Osteocyte (in vitro differentiated cells): ENCODE measurements at regions not wholly inside any gene's neighbourhood (a gene's known extent, or its start where the extent isn't known, plus 50 kb on each side); places are given as distances from the start of the nearest gene placed in this dataset.

Source experiments
- DNase-seq: peaks from one replicate; pipeline ENCODE4 v3.0.0; 2021; ENCODE audit warnings: mixed read lengths; ENCODE audit not compliant: unreplicated experiment; ENCODE audit errors: extremely low spot score
- H3K27ac Mint-ChIP-seq: one replicate; pipeline ENCODE4 v1.8.0; 2021; ENCODE audit warnings: mild to moderate bottlenecking, mixed read lengths; ENCODE audit not compliant: unreplicated experiment
- H3K27me3 Mint-ChIP-seq: one replicate; pipeline ENCODE4 v1.8.0; 2021; ENCODE audit warnings: mixed read lengths; ENCODE audit not compliant: unreplicated experiment
- H3K36me3 Mint-ChIP-seq: one replicate; pipeline ENCODE4 v1.8.0; 2021; ENCODE audit warnings: mixed read lengths; ENCODE audit not compliant: unreplicated experiment
- H3K4me1 Mint-ChIP-seq: one replicate; pipeline ENCODE4 v1.8.0; 2021; ENCODE audit warnings: mixed read lengths; ENCODE audit not compliant: unreplicated experiment
- H3K4me3 Mint-ChIP-seq: one replicate; pipeline ENCODE4 v1.8.0; 2021; ENCODE audit warnings: mild to moderate bottlenecking, moderate library complexity, mixed read lengths; ENCODE audit not compliant: unreplicated experiment
- H3K9me3 Mint-ChIP-seq: one replicate; pipeline ENCODE4 v1.8.0; 2021; ENCODE audit warnings: mixed read lengths; ENCODE audit not compliant: unreplicated experiment
- TF ChIP-seq, protein P1 (sequence below): fragments of 200-600 bp; sonication (generic); IDR thresholded peaks from 2 replicates; pipeline ENCODE4 v1.5.0; 2021; ENCODE audit warnings: antibody characterized with exemption, mild to moderate bottlenecking, moderate library complexity

DNA sequence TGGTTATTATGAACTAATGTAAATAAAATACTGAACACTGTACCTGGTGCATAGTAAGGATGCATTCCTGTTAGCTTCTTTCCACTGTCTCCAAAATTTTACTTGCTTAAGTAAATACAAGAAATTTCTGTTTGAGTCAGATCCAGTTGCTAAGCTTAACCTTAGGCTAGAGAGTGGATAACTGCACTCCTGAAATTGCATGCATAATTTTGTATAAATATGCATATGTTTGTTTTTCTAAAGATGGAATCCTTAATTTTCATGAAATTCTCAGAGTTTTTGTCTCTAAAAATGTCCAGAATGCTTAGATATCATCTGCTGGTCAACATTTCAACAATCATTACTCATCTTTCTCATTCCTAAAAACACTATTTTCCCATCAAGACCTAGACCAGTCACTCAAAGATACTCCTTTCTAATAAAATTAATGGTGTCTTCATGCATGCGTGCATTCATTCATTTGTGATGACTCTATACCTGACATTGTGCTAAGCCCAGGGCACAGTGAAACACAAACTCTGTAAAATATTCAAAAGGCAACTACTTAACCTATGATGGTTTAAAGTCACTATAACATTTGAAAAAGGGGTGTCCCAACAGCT is 284.8 kb downstream of the SEC61B start:
- no peaks in the 10 kb centered on the region for H3K27me3 Mint-ChIP-seq
- no peak for DNase-seq
- peaks cover 7% of the 10 kb centered on the region for H3K4me1 Mint-ChIP-seq
- no peaks in the 10 kb centered on the region for H3K9me3 Mint-ChIP-seq
- no peak overlapping the region for H3K4me3 Mint-ChIP-seq
- H3K27ac Mint-ChIP-seq, result no peak overlapping the region
- no peaks in the 10 kb centered on the region for H3K36me3 Mint-ChIP-seq
- TF ChIP-seq, protein P1, sequence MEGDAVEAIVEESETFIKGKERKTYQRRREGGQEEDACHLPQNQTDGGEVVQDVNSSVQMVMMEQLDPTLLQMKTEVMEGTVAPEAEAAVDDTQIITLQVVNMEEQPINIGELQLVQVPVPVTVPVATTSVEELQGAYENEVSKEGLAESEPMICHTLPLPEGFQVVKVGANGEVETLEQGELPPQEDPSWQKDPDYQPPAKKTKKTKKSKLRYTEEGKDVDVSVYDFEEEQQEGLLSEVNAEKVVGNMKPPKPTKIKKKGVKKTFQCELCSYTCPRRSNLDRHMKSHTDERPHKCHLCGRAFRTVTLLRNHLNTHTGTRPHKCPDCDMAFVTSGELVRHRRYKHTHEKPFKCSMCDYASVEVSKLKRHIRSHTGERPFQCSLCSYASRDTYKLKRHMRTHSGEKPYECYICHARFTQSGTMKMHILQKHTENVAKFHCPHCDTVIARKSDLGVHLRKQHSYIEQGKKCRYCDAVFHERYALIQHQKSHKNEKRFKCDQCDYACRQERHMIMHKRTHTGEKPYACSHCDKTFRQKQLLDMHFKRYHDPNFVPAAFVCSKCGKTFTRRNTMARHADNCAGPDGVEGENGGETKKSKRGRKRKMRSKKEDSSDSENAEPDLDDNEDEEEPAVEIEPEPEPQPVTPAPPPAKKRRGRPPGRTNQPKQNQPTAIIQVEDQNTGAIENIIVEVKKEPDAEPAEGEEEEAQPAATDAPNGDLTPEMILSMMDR, result no peak

DNA sequence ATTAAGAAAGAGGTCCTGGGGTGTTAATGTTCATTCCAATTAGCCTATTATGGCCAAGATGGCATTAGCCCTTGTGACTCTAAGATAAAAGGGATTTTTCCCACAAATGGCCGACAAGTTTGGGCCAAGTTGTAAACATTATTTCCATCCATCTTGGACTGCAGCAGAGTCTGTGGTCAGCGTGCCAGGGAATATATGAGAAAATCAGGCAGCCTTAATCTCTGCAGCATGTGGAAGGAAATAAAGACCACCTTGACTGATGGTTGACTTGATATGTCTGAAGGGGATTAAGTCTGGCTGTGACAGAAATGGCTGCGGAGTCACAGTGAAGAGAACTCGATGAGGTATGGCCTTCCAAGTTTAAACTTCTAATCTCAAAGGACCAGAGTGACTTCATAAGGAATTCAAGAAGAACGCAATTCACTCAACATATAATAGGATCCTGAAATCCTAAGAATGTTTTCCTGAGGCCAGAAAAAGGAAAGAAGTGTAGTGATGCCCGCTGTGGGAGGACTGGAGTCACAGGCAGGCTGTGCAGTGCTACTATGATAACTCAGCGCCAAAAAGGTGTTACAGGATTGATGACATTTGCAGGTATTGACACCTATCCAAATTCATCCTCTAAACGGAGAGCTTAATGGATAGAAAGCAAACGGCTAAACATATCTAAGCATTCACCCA is 287.1 kb downstream of the SEC61B start:
- TF ChIP-seq, protein P1, result no peak
- DNase-seq, result no peak
- peaks cover 7% of the 10 kb centered on the region for H3K4me1 Mint-ChIP-seq
- no peaks in the 10 kb centered on the region for H3K9me3 Mint-ChIP-seq
- no peaks in the 10 kb centered on the region for H3K27me3 Mint-ChIP-seq
- H3K27ac Mint-ChIP-seq, result no peak overlapping the region
- no peaks in the 10 kb centered on the region for H3K36me3 Mint-ChIP-seq
- H3K4me3 Mint-ChIP-seq, result no peak overlapping the region

DNA sequence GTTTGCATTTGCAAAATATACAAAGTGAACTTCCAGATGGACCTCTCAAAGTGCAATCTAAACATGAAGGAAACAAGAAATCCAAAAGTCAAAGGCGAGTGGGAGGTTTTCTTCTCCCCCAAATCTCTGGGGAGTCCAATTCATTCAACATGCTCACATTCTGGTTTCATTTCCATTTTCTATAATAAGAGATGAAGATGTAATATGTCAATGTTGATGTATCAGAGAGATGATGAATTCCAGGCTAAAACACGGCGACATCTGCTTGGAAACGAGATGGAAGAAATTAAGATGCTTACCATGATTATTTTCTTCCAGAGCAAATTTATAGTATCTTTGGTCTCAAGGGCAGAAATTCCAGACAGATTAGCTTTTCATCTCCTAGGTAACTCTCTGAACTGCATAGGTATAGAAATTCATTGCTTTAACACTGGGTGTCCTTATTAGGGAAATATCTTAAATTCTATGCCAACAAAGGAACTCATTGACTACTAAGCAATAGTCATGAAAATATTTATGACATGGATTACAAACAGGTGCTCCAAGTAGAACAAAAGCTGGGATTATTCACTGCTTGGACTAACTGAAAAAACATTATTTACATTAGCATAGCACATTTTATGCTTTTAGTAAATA is 287.9 kb downstream of the SEC61B start:
- TF ChIP-seq, protein P1, result no peak
- H3K9me3 Mint-ChIP-seq, result no peaks in the 10 kb centered on the region

DNA sequence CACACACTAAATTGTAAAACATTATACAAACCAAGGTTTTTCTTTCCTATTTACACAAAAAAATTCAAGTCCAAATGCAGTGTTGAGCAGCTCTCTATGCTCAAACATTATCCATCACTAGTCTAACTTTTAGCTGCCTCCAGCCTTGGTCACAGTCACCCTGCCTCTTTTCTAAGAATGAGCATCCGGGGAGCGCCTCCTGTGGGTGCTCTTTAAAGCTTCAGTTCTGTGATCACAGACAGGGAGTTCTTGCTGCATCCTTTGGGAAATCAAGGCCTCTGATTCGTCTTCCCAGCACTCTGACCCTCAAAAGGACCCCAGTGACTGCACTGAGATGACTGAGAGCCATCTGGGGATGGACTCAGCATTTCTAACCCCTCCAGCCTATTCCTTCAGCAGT is 289.6 kb downstream of the SEC61B start:
- H3K4me1 Mint-ChIP-seq, result peaks cover 7% of the 10 kb centered on the region
- H3K9me3 Mint-ChIP-seq, result no peaks in the 10 kb centered on the region
- no peaks in the 10 kb centered on the region for H3K36me3 Mint-ChIP-seq
- no peaks in the 10 kb centered on the region for H3K27me3 Mint-ChIP-seq
- H3K27ac Mint-ChIP-seq, result no peak overlapping the region
- DNase-seq, result no peak
- TF ChIP-seq, protein P1, result no peak
- H3K4me3 Mint-ChIP-seq, result no peak overlapping the region

More for the DNA sequence above, 287.9 kb downstream of the SEC61B start:
- Mint-ChIP-seq H3K36me3 (no peaks in the 10 kb centered on the region), H3K4me3 (no peak overlapping the region), H3K27me3 (no peaks in the 10 kb centered on the region), H3K27ac (no peak overlapping the region), H3K4me1 (peaks cover 7% of the 10 kb centered on the region)
- no peak for DNase-seq

DNA sequence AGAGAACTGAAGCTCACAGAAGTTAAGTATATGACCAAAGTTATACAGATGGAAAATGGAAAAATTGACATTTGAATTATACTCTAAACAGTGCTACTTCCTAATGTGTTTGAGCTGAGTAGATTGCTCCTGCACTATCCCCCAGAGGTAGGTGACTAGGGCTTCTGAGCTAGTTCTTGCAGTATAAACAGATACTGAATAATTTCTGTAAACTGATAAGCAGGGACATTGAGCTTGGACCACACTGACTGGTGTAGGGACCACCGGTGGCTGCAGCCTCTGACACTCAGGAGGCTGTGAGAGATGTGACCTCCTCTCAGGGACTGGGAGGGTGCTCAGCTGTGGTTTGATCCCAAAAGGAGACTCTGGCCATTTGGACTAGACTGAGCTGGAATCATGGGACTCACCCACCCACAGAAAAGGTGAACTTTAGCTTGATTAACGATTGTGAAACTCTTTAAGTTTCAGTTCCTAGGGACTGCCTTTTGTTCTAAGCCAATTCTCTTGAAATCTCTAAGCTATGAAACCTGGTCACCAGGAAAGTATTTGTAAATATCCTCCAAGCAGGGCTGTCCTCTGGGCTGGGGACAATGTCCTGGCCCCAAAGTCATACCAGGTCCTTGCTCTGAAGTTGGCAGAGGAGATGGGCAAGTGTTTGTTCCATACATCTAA is 291.5 kb downstream of the SEC61B start:
- DNase-seq, result no peak
- Mint-ChIP-seq H3K4me3 (no peak overlapping the region), H3K4me1 (peaks cover 5% of the 10 kb centered on the region), H3K36me3 (no peaks in the 10 kb centered on the region), H3K27ac (no peak overlapping the region), H3K9me3 (no peaks in the 10 kb centered on the region), H3K27me3 (no peaks in the 10 kb centered on the region)
- TF ChIP-seq, protein P1, result no peak
